Activated CD8-positive, alpha-beta memory T cell treated with anti-CD3 and anti-CD28 coated beads, Interleukin-2, amount 10 ng/mL, durations not matched to agents 7 days and 5 days (primary cell): ENCODE measurements at regions not wholly inside any gene's neighbourhood (a gene's known extent, or its start where the extent isn't known, plus 50 kb on each side); places are given as distances from the start of the nearest gene placed in this dataset.

Experiments used
- ATAC-seq: fragments of 150-1000 bp; cut with Tn5 transposase; one replicate; pipeline ENCODE4 v1.10.0; 2021; ENCODE audit warnings: moderate library complexity
- CTCF ChIA-PET: fragments of 350-600 bp; sonication (Branson Sonifier 250); formaldehyde crosslinking; loops from one replicate; lab custom pipeline; 2021; ENCODE audit warnings: antibody characterized with exemption; lab: Charles Lee
- DNase-seq: peaks from one replicate; pipeline ENCODE4 v3.0.0-alpha.2; 2020
- H3K27ac Mint-ChIP-seq: one replicate; pipeline ENCODE4 v1.8.0; 2021; ENCODE audit warnings: mild to moderate bottlenecking, mixed read lengths
- H3K27me3 Mint-ChIP-seq: one replicate; pipeline ENCODE4 v1.8.0; 2021; ENCODE audit warnings: mixed read lengths
- H3K36me3 Mint-ChIP-seq: one replicate; pipeline ENCODE4 v1.8.0; 2021; ENCODE audit warnings: mild to moderate bottlenecking, mixed read lengths
- H3K4me1 Mint-ChIP-seq: one replicate; pipeline ENCODE4 v1.8.0; 2021; ENCODE audit warnings: mixed read lengths
- H3K4me3 Mint-ChIP-seq: one replicate; pipeline ENCODE4 v1.8.0; 2021; ENCODE audit warnings: mild to moderate bottlenecking, moderate library complexity, mixed read lengths
- H3K9me3 Mint-ChIP-seq: one replicate; pipeline ENCODE4 v1.8.0; 2022; ENCODE audit warnings: low read depth, mixed read lengths

DNA sequence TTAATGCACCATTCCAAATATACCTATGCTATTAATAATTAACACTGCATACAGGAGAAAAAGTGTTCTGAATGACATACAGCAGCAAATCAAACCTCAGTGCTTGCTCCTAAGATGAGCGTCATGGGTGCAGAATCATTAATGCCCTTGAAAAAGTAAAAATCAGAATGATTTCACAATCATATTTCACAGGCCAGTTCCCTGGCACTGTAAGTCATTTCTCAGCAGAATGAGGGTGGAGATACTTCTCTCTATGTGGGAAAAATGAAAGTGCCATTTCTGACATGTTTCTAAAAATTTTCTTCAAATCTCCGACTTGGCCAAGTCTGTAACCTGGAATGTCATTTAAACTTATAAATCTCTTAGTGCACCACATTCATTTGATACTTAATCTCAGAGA, 549.8 kb upstream of the AGTR1 start:
- ATAC-seq (no peak), DNase-seq (no peak)
- Mint-ChIP-seq H3K27ac (no peak overlapping the region), H3K36me3 (no peaks in the 10 kb centered on the region), H3K9me3 (peaks cover 6% of the 10 kb centered on the region), H3K4me1 (no peaks in the 10 kb centered on the region), H3K4me3 (no peak overlapping the region), H3K27me3 (no peaks in the 10 kb centered on the region)
- CTCF ChIA-PET: no interaction called here

DNA sequence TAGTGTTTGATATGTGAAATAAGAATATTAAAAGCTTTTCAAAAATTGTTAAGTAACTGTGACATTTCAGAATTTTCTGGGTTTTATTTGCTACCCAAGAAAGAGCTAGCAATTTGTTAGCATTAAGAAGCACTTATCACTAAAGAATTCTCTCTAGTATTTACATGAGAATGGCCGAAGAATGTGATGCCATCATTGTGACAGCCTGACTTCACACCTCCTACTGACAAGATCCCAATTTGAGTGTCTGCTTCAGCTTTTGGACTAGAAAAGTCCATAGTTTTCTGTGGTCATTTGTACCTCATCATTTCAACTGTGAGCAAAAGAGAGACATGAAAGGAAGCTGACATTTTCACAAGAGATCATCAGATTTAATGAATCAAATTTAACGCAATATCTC, 548.1 kb upstream of the AGTR1 start:
- peaks cover 3% of the 10 kb centered on the region for H3K9me3 Mint-ChIP-seq
- no peak overlapping the region for H3K27ac Mint-ChIP-seq
- no peaks in the 10 kb centered on the region for H3K27me3 Mint-ChIP-seq
- H3K4me1 Mint-ChIP-seq: no peaks in the 10 kb centered on the region
- no peak overlapping the region for H3K4me3 Mint-ChIP-seq
- ATAC-seq (no peak), DNase-seq (no peak)
- H3K36me3 Mint-ChIP-seq: no peaks in the 10 kb centered on the region
- CTCF ChIA-PET: no interaction called here

DNA sequence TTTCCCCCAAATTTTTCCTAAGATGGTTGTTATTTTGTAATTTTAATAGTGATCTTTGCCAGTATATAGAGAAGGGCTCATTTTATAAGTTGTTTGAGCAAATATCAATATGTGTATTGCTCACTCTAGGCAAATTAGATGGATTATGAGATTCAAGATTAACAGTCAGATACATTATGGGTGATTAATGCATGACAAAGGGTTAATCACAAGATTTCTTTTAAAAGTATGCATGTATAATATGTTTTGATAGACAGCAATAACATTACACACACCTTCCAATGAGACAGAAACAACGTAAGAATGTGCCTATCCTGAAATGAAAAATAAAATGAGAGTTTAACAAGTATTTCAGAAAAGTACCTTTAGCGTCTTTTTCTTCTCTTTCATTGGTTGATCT, 547.6 kb upstream of the AGTR1 start:
- CTCF ChIA-PET: no interaction called here
- H3K27me3 Mint-ChIP-seq: no peaks in the 10 kb centered on the region
- DNase-seq: no peak
- no peak overlapping the region for H3K4me3 Mint-ChIP-seq
- ATAC-seq: no peak
- peaks cover 3% of the 10 kb centered on the region for H3K9me3 Mint-ChIP-seq
- H3K4me1 Mint-ChIP-seq: no peaks in the 10 kb centered on the region
- H3K36me3 Mint-ChIP-seq: no peaks in the 10 kb centered on the region
- no peak overlapping the region for H3K27ac Mint-ChIP-seq

DNA sequence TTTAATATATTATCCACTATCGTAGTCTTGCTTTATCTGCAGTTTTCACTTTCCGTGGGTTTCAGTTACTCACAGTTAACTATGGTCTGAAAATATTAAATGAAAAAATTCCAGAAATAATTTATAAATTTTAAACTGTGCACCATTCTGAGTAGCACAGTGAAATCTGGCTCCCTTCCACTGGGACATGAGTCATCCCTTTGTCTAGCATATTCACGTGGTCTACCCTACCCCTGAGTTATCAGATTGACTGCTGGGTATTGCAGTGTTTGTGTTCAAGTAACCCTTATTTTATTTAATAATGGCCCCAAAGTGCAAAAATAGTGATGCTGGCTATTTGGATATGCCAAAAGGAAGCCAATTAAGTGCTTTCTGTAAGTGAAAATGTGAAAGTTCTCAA, 539.5 kb upstream of the AGTR1 start:
- no peaks in the 10 kb centered on the region for H3K36me3 Mint-ChIP-seq
- H3K4me1 Mint-ChIP-seq: no peaks in the 10 kb centered on the region
- H3K4me3 Mint-ChIP-seq: no peak overlapping the region
- DNase-seq (no peak), ATAC-seq (no peak)
- CTCF ChIA-PET: no interaction called here
- no peak overlapping the region for H3K27ac Mint-ChIP-seq
- no peaks in the 10 kb centered on the region for H3K9me3 Mint-ChIP-seq
- H3K27me3 Mint-ChIP-seq: no peaks in the 10 kb centered on the region

DNA sequence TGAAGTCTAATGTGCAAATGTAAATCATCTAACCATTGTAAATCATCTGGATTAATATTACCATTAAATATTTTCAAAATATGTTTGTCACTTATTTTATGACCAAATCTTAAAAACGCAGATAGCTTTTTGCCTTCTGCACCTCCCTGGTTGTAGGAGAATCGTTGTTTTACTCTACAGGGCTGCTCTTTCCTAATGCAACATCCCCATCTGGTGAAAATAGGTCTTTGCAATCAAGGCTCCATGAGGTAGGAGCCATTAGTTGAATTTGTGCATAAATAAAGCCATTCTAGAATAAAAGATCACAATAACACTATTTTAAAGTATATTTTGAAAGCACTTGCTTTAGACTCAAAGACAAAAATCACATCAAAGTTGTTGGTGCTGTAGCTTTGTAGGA, 535.6 kb upstream of the AGTR1 start:
- Mint-ChIP-seq H3K27me3 (no peaks in the 10 kb centered on the region), H3K4me3 (no peak overlapping the region), H3K27ac (no peak overlapping the region), H3K36me3 (no peaks in the 10 kb centered on the region), H3K4me1 (peaks cover 2% of the 10 kb centered on the region), H3K9me3 (no peaks in the 10 kb centered on the region)
- CTCF ChIA-PET: no interaction called here
- no peak for ATAC-seq
- no peak for DNase-seq

DNA sequence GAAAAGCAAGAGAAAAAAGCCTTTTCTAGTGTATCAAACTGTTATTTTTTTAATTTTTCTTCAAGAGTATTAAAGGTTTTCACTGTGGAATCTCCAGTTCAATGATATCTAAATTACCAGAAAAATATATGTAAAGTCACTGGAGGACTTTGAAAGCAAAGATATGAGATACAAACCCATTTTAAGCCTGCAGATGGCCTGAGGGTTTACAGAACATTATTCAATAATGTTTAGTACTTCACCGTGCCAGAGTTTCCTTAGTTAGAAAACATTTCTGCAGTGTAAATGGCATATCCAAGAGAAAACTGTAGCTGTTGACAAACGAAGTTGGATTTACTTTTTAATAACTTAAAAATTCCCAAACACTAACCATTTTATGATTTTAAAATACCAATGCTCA, 529.4 kb upstream of the AGTR1 start:
- no peak for ATAC-seq
- DNase-seq: no peak
- H3K27me3 Mint-ChIP-seq: no peaks in the 10 kb centered on the region
- H3K9me3 Mint-ChIP-seq: peaks cover 3% of the 10 kb centered on the region
- CTCF ChIA-PET: no interaction called here
- H3K36me3 Mint-ChIP-seq: no peaks in the 10 kb centered on the region
- no peak overlapping the region for H3K4me3 Mint-ChIP-seq
- H3K27ac Mint-ChIP-seq: no peak overlapping the region
- peaks cover 2% of the 10 kb centered on the region for H3K4me1 Mint-ChIP-seq

DNA sequence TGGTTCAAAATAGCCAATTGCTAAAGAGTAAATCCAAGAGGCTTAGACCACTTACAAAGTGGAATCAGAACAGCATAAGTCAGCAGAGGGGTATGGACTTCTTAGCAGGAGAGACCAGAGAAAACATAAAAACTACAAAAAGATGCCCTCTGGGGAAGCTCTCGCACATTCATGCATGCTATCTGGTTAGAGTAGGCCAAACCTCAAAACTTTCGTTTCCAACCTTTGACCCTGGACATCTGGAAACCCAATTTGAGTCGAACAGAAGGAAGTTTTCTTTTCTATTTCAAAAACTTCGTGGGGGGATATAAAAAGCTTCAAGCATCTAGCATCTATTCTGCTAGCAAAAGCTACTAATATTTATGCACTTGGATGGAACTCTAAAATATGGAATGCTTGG, 523.9 kb upstream of the AGTR1 start:
- Mint-ChIP-seq H3K27me3 (no peaks in the 10 kb centered on the region), H3K36me3 (no peaks in the 10 kb centered on the region), H3K9me3 (peaks cover 5% of the 10 kb centered on the region), H3K4me1 (no peaks in the 10 kb centered on the region), H3K4me3 (no peak overlapping the region), H3K27ac (no peak overlapping the region)
- ATAC-seq (no peak), DNase-seq (no peak)
- CTCF ChIA-PET: no interaction called here

DNA sequence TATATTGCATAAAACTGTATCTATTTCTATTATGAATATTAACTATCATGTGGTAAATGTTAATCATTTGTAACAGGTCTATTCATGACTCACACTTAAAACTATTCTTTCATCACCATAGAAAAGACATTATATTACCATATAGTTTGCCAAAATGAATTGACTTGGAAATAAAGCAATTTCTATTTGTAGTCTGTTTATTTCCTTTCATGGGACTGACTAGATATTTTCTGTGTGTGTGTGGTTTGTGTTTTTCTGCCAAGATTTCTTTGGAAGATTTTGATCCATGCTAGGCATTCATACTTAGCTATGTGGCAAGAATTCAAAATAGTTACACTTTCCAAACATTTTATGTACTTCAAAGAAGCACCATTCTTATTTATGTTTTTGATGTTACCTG, 522.5 kb upstream of the AGTR1 start:
- H3K27me3 Mint-ChIP-seq: no peaks in the 10 kb centered on the region
- no peak overlapping the region for H3K27ac Mint-ChIP-seq
- no peak for DNase-seq
- ATAC-seq: no peak
- H3K9me3 Mint-ChIP-seq: peaks cover 1% of the 10 kb centered on the region
- H3K36me3 Mint-ChIP-seq: no peaks in the 10 kb centered on the region
- H3K4me1 Mint-ChIP-seq: no peaks in the 10 kb centered on the region
- no peak overlapping the region for H3K4me3 Mint-ChIP-seq
- CTCF ChIA-PET: no interaction called here

DNA sequence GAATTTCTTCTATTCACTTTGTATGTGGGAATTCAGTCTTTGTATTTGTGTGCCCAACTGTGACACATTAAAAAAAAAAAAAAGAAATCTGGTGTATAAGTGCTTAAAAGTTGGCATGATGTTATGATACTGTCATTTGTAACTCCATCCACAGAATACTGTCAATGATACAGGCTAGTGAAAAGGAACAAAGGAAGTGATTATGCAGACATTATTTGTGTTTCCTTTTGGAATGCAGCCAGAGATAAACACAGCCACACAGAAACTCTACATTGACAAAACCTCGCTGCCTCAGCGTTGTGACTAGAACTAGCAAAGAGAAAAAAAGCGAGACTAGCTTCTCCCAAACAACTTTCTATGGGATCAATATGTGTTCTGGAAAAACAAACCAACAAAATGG, 519.2 kb upstream of the AGTR1 start:
- peaks cover 1% of the 10 kb centered on the region for H3K9me3 Mint-ChIP-seq
- H3K36me3 Mint-ChIP-seq: no peaks in the 10 kb centered on the region
- no peaks in the 10 kb centered on the region for H3K4me1 Mint-ChIP-seq
- CTCF ChIA-PET: no interaction called here
- DNase-seq (no peak), ATAC-seq (no peak)
- no peaks in the 10 kb centered on the region for H3K27me3 Mint-ChIP-seq
- no peak overlapping the region for H3K4me3 Mint-ChIP-seq
- no peak overlapping the region for H3K27ac Mint-ChIP-seq

DNA sequence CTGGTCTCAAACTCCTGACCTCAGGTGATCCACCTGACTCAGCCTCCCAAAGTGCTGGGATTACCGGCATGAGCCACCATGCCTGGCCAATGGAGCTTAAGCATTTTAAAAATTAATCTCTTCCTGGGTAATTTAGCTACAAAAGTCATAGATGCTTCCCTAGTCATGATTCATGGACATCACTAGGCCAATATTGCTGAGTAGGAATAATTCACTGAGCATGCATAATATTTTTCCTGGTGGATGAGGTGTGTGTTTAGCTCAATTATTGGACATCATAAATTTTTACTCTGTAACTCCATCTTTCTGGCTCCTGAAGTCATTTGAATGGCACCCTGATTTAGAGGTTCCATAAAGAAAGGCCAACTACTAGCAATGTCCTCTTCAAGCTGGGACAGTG, 512.9 kb upstream of the AGTR1 start:
- Mint-ChIP-seq H3K27ac (no peak overlapping the region), H3K4me3 (no peak overlapping the region), H3K27me3 (no peaks in the 10 kb centered on the region), H3K36me3 (no peaks in the 10 kb centered on the region), H3K9me3 (no peaks in the 10 kb centered on the region), H3K4me1 (no peaks in the 10 kb centered on the region)
- DNase-seq: no peak
- CTCF ChIA-PET: no interaction called here
- no peak for ATAC-seq

DNA sequence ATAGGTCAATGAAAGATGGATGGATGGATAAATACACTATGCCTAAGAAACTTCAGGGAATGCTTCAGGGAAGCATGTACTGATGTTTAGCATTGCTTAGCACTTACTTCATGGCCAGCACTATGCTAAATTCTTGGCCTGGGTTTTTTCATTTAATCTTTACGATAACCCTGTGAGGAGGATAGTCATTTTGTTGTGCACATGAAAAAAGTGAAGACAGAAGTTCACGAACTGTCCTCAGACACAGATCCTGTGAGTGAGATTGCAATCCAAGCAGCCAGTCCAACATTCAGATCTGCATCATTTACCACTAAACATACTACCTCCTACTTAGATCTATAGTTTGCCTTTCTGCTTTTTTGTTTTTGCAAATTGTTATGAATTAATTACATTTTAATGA, 510.8 kb upstream of the AGTR1 start:
- ATAC-seq: no peak
- Mint-ChIP-seq H3K4me1 (no peaks in the 10 kb centered on the region), H3K9me3 (no peaks in the 10 kb centered on the region), H3K27ac (no peak overlapping the region), H3K27me3 (no peaks in the 10 kb centered on the region), H3K4me3 (no peak overlapping the region), H3K36me3 (no peaks in the 10 kb centered on the region)
- CTCF ChIA-PET: no interaction called here
- no peak for DNase-seq

DNA sequence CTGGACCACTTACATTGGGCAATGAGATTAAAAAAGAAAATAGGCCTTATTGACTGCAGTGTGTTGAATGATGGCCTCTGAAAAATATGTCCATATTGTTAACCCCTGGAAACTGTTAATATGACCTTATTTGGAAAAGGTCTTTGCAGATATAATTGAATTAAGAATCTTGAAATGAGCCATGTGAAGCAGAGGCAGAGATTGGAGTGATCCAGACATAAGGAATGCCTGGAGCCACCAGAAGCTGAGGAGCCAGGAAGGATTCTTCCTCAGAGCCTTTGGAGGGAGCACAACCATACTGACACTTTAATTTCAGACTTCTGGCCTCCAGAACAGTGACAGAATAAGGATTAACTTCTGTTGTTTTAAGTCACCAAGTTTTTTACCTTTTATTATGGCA, 510.4 kb upstream of the AGTR1 start:
- Mint-ChIP-seq H3K27me3 (no peaks in the 10 kb centered on the region), H3K4me1 (no peaks in the 10 kb centered on the region), H3K36me3 (no peaks in the 10 kb centered on the region), H3K9me3 (no peaks in the 10 kb centered on the region), H3K27ac (no peak overlapping the region), H3K4me3 (no peak overlapping the region)
- CTCF ChIA-PET: no interaction called here
- DNase-seq (no peak), ATAC-seq (no peak)

DNA sequence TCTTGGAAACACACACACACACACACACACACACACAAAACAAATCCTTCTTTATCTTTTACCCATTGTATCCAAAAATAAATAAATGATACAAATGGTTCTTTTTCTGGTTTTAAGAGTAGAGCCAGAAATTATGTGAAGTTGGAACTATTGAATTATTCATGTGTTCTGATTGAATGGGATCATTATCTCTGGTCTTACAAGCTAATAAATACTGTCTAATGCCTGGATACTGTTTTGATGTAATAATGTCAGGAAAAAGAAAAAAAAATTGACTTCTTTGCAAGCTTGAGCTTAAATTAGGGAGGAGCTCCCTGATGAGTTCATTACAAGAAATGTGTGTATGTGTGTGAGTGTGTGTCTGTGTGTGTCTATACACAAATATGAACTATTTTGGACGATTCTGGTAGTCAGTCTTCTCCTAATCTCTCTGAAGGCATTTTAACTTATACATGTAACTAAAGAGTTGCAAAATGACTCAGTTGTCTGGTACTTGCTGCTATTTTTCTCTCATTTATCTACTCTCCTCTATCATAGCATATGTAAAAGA, 507.2 kb upstream of the AGTR1 start:
- no peak for ATAC-seq
- Mint-ChIP-seq H3K27me3 (no peaks in the 10 kb centered on the region), H3K4me1 (no peaks in the 10 kb centered on the region), H3K27ac (no peak overlapping the region), H3K9me3 (no peaks in the 10 kb centered on the region), H3K4me3 (no peak overlapping the region), H3K36me3 (no peaks in the 10 kb centered on the region)
- CTCF ChIA-PET: no interaction called here
- DNase-seq: no peak

DNA sequence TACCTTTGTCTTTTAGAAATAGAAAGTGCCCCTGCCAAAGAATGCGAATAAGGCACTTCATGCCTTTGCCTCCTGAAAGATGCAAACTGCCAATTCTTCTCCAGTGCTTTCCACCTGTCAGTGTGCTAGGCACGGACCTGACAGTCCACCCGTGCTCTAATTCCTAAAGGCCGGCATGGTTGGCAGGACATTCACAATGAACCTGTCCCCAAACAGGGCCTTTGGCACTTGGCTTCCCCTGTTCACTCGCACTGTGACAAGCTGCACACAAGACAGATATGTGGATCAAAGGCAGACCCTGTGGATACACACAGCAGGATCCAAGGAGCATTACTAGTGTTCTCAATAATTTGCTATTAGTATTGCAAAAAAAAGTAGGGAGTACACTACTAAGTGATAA, 505.7 kb upstream of the AGTR1 start:
- ATAC-seq (no peak), DNase-seq (no peak)
- no peaks in the 10 kb centered on the region for H3K9me3 Mint-ChIP-seq
- no peaks in the 10 kb centered on the region for H3K36me3 Mint-ChIP-seq
- H3K27ac Mint-ChIP-seq: no peak overlapping the region
- H3K27me3 Mint-ChIP-seq: no peaks in the 10 kb centered on the region
- CTCF ChIA-PET: no interaction called here
- H3K4me3 Mint-ChIP-seq: no peak overlapping the region
- H3K4me1 Mint-ChIP-seq: no peaks in the 10 kb centered on the region

DNA sequence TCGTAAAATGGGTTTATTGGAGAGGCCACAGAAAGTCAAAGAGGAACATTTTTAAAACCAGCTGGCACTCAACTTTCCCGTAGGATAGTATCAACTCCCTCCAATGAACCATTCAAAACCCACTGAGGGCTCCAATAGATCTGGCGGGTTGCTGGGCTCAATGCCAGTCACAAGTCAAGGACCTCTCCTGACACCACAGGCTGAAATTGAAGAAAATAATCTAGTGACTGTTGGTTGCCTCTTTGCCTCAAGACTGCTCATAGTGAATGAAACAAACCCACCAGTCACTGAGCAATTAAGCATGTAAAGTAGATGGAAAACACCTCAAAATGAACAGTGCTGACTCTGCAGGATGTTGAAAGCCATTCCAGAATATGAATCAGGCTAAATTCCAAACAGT, 500.6 kb upstream of the AGTR1 start:
- ATAC-seq: no peak
- CTCF ChIA-PET: no interaction called here

More for the DNA sequence above, 500.6 kb upstream of the AGTR1 start:
- Mint-ChIP-seq H3K4me1 (no peaks in the 10 kb centered on the region), H3K27me3 (no peaks in the 10 kb centered on the region), H3K4me3 (no peak overlapping the region), H3K9me3 (peaks cover 13% of the 10 kb centered on the region), H3K36me3 (no peaks in the 10 kb centered on the region), H3K27ac (no peak overlapping the region)
- no peak for DNase-seq
